HepG2 (cell line): ENCODE measurements at regions not wholly inside any gene's neighbourhood (a gene's known extent, or its start where the extent isn't known, plus 50 kb on each side); places are given as distances from the start of the nearest gene placed in this dataset.

Experiments used
- EP300 ChIP-seq, 3 experiments: sonication (generic) in 1 of 3; formaldehyde crosslinking in 1 of 3; IDR thresholded peaks; 2 replicates each; pipeline versions ENCODE4 v1.5.1 to v1.6.1; 2011 to 2020; ENCODE audit warnings: low read depth in 2 of 3, low read length in 2 of 3, borderline replicate concordance in 1 of 3, improper control_type of control experiment in 1 of 3, mild to moderate bottlenecking in 1 of 3, missing genetic modification reagents in 1 of 3, moderate library complexity in 1 of 3
- HDAC2 ChIP-seq: sonication (generic); formaldehyde crosslinking; IDR thresholded peaks from 2 replicates; pipeline ENCODE4 v1.4.0; 2020; ENCODE audit warnings: missing genetic modification reagents
- MYC ChIP-seq: sonication (generic); formaldehyde crosslinking; IDR thresholded peaks from 2 replicates; pipeline ENCODE4 v1.9.0; 2021; ENCODE audit warnings: missing genetic modification reagents, borderline replicate concordance
- NCOR1 ChIP-seq: fragments of 200-600 bp; sonication (generic); IDR thresholded peaks from 2 replicates; pipeline ENCODE4 v1.7.0; 2017; ENCODE audit warnings: antibody characterized with exemption, low read length, borderline replicate concordance
- POLR2A ChIP-seq, 2 experiments: IDR thresholded peaks; 2 replicates each; pipeline ENCODE4 v1.6.1; 2011; ENCODE audit warnings: low read depth in 2 of 2, low read length in 2 of 2, mild to moderate bottlenecking in 1 of 2, moderate library complexity in 1 of 2; ENCODE audit not compliant: insufficient read depth in 1 of 2
- ZNF136 ChIP-seq: sonication (generic); formaldehyde crosslinking; IDR thresholded peaks from 2 replicates; pipeline ENCODE4 v1.8.1; 2022; ENCODE audit warnings: low read depth, mild to moderate bottlenecking, moderate library complexity, missing genetic modification reagents
- TF ChIP-seq, protein P1 (sequence below): sonication (generic); formaldehyde crosslinking; IDR thresholded peaks from 2 replicates; pipeline ENCODE4 v1.4.0; 2020; ENCODE audit warnings: missing genetic modification reagents, mild to moderate bottlenecking, borderline replicate concordance
- TF ChIP-seq, protein P2 (sequence below): sonication (generic); formaldehyde crosslinking; IDR thresholded peaks from 2 replicates; pipeline ENCODE4 v1.5.0; 2020; ENCODE audit warnings: missing genetic modification reagents
- TF ChIP-seq, protein P3 (sequence below): sonication (generic); IDR thresholded peaks from 2 replicates; pipeline ENCODE4 v1.6.1; 2016; ENCODE audit warnings: low read depth, borderline replicate concordance
- TF ChIP-seq, protein P4 (sequence below): sonication (generic); formaldehyde crosslinking; IDR thresholded peaks from 2 replicates; pipeline ENCODE4 v1.5.0; 2020; ENCODE audit warnings: mild to moderate bottlenecking, missing genetic modification reagents, moderate library complexity

DNA sequence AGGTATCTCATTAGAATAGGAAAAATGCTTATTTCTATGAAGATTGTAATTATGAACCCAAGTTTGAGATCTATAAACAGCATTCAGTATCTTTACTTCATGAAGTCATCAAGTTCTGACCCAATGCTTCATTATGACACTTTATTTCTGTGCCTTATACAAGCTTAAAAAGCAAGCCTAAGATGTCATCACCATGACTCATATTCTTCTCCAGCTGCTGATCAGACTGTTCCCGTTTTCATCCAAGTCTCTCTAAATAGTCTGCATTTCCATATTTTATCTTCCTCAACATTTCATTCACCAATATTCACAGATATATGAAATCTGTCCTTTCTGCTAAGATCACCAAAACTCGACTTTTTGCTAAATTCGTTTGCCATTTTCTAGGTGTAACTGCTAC lies 1247.2 kb upstream of the PRR20A start:
- TF ChIP-seq, protein P1, sequence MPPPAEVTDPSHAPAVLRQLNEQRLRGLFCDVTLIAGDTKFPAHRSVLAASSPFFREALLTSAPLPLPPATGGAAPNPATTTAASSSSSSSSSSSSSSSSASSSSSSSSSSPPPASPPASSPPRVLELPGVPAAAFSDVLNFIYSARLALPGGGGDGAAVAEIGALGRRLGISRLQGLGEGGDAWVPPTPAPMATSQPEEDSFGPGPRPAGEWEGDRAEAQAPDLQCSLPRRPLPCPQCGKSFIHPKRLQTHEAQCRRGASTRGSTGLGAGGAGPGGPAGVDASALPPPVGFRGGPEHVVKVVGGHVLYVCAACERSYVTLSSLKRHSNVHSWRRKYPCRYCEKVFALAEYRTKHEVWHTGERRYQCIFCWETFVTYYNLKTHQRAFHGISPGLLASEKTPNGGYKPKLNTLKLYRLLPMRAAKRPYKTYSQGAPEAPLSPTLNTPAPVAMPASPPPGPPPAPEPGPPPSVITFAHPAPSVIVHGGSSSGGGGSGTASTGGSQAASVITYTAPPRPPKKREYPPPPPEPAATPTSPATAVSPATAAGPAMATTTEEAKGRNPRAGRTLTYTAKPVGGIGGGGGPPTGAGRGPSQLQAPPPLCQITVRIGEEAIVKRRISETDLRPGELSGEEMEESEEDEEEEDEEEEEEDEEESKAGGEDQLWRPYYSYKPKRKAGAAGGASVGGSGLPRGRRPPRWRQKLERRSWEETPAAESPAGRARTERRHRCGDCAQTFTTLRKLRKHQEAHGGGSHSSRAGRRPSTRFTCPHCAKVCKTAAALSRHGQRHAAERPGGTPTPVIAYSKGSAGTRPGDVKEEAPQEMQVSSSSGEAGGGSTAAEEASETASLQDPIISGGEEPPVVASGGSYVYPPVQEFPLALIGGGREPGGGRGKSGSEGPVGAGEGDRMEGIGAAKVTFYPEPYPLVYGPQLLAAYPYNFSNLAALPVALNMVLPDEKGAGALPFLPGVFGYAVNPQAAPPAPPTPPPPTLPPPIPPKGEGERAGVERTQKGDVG (CRISPR knock-in tag), result no peak
- TF ChIP-seq, protein P2, sequence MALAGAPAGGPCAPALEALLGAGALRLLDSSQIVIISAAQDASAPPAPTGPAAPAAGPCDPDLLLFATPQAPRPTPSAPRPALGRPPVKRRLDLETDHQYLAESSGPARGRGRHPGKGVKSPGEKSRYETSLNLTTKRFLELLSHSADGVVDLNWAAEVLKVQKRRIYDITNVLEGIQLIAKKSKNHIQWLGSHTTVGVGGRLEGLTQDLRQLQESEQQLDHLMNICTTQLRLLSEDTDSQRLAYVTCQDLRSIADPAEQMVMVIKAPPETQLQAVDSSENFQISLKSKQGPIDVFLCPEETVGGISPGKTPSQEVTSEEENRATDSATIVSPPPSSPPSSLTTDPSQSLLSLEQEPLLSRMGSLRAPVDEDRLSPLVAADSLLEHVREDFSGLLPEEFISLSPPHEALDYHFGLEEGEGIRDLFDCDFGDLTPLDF (CRISPR knock-in tag), result no peak
- TF ChIP-seq, protein P3, sequence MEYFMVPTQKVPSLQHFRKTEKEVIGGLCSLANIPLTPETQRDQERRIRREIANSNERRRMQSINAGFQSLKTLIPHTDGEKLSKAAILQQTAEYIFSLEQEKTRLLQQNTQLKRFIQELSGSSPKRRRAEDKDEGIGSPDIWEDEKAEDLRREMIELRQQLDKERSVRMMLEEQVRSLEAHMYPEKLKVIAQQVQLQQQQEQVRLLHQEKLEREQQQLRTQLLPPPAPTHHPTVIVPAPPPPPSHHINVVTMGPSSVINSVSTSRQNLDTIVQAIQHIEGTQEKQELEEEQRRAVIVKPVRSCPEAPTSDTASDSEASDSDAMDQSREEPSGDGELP, result no peak
- TF ChIP-seq EP300 (IDR thresholded peaks at IDR 0.05; ENCODE audit: low read depth in 2 of 2, low read length in 2 of 2), result no peak
- no peak for TF ChIP-seq EP300 (CRISPR knock-in tag; IDR thresholded peaks at IDR 0.05; ENCODE audit: borderline replicate concordance)
- no peak for TF ChIP-seq NCOR1
- TF ChIP-seq, protein P4, sequence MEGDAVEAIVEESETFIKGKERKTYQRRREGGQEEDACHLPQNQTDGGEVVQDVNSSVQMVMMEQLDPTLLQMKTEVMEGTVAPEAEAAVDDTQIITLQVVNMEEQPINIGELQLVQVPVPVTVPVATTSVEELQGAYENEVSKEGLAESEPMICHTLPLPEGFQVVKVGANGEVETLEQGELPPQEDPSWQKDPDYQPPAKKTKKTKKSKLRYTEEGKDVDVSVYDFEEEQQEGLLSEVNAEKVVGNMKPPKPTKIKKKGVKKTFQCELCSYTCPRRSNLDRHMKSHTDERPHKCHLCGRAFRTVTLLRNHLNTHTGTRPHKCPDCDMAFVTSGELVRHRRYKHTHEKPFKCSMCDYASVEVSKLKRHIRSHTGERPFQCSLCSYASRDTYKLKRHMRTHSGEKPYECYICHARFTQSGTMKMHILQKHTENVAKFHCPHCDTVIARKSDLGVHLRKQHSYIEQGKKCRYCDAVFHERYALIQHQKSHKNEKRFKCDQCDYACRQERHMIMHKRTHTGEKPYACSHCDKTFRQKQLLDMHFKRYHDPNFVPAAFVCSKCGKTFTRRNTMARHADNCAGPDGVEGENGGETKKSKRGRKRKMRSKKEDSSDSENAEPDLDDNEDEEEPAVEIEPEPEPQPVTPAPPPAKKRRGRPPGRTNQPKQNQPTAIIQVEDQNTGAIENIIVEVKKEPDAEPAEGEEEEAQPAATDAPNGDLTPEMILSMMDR (CRISPR knock-in tag), result no peak
- no peak for TF ChIP-seq HDAC2 (CRISPR knock-in tag)
- no peak for TF ChIP-seq POLR2A (IDR thresholded peaks at IDR 0.05; ENCODE audit: insufficient read depth in 1 of 2, low read depth in 2 of 2, low read length in 2 of 2)
- TF ChIP-seq ZNF136, result no peak
- TF ChIP-seq MYC (CRISPR knock-in tag), result no peak
